Endodermal cell (in vitro differentiated cells): ENCODE measurements at regions not wholly inside any gene's neighbourhood (a gene's known extent, or its start where the extent isn't known, plus 50 kb on each side); places are given as distances from the start of the nearest gene placed in this dataset.

ENCODE experiments used
- DNase-seq: peaks from one replicate; pipeline ENCODE4 v3.0.0-alpha.2; 2017
- H3K27ac ChIP-seq: 2 replicates; pipeline ENCODE4 v1.5.1; 2013; ENCODE audit warnings: mild to moderate bottlenecking, low read depth, low read length, moderate library complexity
- H3K27me3 ChIP-seq: 2 replicates; pipeline ENCODE4 v1.6.1; 2013; ENCODE audit warnings: mild to moderate bottlenecking, low read length, moderate library complexity; ENCODE audit not compliant: insufficient read depth, control insufficient read depth, poor library complexity, severe bottlenecking
- H3K36me3 ChIP-seq: 2 replicates; pipeline ENCODE4 v1.7.0; 2013; ENCODE audit warnings: mild to moderate bottlenecking, low read length, moderate library complexity; ENCODE audit not compliant: control insufficient read depth, insufficient read depth
- H3K4me1 ChIP-seq: one replicate; pipeline ENCODE4 v1.7.0; 2013; ENCODE audit warnings: low read length; ENCODE audit not compliant: control insufficient read depth, insufficient read depth
- H3K4me3 ChIP-seq: 2 replicates; pipeline ENCODE4 v1.5.1; 2013; ENCODE audit warnings: mild to moderate bottlenecking, low read length, moderate library complexity
- H3K9ac ChIP-seq: 2 replicates; pipeline ENCODE4 v1.6.1; 2013; ENCODE audit warnings: mild to moderate bottlenecking, low read length, moderate library complexity; ENCODE audit not compliant: poor library complexity, severe bottlenecking; ENCODE audit errors: extremely low read depth
- H3K9me3 ChIP-seq: 2 replicates; pipeline ENCODE4 v1.6.1; 2013; ENCODE audit warnings: mild to moderate bottlenecking, low read length, moderate library complexity; ENCODE audit not compliant: control insufficient read depth
- H3K27ac Mint-ChIP-seq: 2 replicates; pipeline ENCODE4 v1.8.0; 2020; ENCODE audit warnings: mixed read lengths
- H3K27me3 Mint-ChIP-seq: 2 replicates; pipeline ENCODE4 v1.8.0; 2021; ENCODE audit warnings: mild to moderate bottlenecking, mixed read lengths; ENCODE audit not compliant: insufficient read depth
- H3K36me3 Mint-ChIP-seq: 2 replicates; pipeline ENCODE4 v1.8.0; 2020; ENCODE audit warnings: low read depth, mixed read lengths
- H3K4me1 Mint-ChIP-seq: 2 replicates; pipeline ENCODE4 v1.8.0; 2020; ENCODE audit warnings: mixed read lengths
- H3K4me3 Mint-ChIP-seq: 2 replicates; pipeline ENCODE4 v1.8.0; 2020; ENCODE audit warnings: mild to moderate bottlenecking, moderate library complexity, mixed read lengths
- H3K9me3 Mint-ChIP-seq: 2 replicates; pipeline ENCODE4 v1.8.0; 2020; ENCODE audit warnings: mild to moderate bottlenecking, mixed read lengths
- WGBS, 2 experiments: methylation state at CpG; one replicate each; pipeline versions ENCODE4 v1.1.5 to v1.1.7; 2013; ENCODE audit warnings: missing lambda C conversion rate in 2 of 2, mixed read lengths in 1 of 2; ENCODE audit not compliant: insufficient coverage in 1 of 2, insufficient read length in 1 of 2; 5-methylcytosine and 5-hydroxymethylcytosine counted together
- TF ChIP-seq, protein P1 (sequence below): fragments of 200-600 bp; sonication (generic); conservative IDR thresholded peaks from 2 replicates; pipeline ENCODE4 v1.5.0; 2021; ENCODE audit warnings: antibody characterized with exemption, mild to moderate bottlenecking

- no peaks in the 10 kb centered on the region for H3K27me3 ChIP-seq
- Mint-ChIP-seq H3K4me1 (peaks cover 61% of the 10 kb centered on the region), H3K27me3 (no peaks in the 10 kb centered on the region), H3K36me3 (no peaks in the 10 kb centered on the region), H3K4me3 (no peak overlapping the region), H3K27ac (peak overlapping the region; percentile 2), H3K9me3 (no peaks in the 10 kb centered on the region)
- no peaks in the 10 kb centered on the region for H3K36me3 ChIP-seq
- H3K4me1 ChIP-seq = peaks cover 8% of the 10 kb centered on the region
- no peak overlapping the region for H3K9ac ChIP-seq
- peak; percentile 51 for DNase-seq
- TF ChIP-seq, protein P1, sequence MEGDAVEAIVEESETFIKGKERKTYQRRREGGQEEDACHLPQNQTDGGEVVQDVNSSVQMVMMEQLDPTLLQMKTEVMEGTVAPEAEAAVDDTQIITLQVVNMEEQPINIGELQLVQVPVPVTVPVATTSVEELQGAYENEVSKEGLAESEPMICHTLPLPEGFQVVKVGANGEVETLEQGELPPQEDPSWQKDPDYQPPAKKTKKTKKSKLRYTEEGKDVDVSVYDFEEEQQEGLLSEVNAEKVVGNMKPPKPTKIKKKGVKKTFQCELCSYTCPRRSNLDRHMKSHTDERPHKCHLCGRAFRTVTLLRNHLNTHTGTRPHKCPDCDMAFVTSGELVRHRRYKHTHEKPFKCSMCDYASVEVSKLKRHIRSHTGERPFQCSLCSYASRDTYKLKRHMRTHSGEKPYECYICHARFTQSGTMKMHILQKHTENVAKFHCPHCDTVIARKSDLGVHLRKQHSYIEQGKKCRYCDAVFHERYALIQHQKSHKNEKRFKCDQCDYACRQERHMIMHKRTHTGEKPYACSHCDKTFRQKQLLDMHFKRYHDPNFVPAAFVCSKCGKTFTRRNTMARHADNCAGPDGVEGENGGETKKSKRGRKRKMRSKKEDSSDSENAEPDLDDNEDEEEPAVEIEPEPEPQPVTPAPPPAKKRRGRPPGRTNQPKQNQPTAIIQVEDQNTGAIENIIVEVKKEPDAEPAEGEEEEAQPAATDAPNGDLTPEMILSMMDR = no peak
- H3K9me3 ChIP-seq = peaks cover 6% of the 10 kb centered on the region
- no peak overlapping the region for H3K4me3 ChIP-seq
- H3K27ac ChIP-seq = no peak overlapping the region
- WGBS, 2 experiments = 11 to 63% methylated on average over 1 of the region's 1 CpG
Measured at GRCh38 chr16:51849715-51850114, 697.2 kb downstream of the TOX3 start.

GRCh38 chr16:51845586-51846305 is 694.7 kb upstream of the SALL1 start:
- no peak overlapping the region for H3K9ac ChIP-seq
- DNase-seq = no peak
- no peaks in the 10 kb centered on the region for H3K36me3 ChIP-seq
- no peaks in the 10 kb centered on the region for H3K27me3 ChIP-seq
- H3K4me3 Mint-ChIP-seq = no peak overlapping the region
- no peaks in the 10 kb centered on the region for H3K9me3 ChIP-seq
- no peaks in the 10 kb centered on the region for H3K9me3 Mint-ChIP-seq
- WGBS, 2 experiments = 91 to 92% methylated on average over 11 to 19 of the region's 19 CpGs
- no peak overlapping the region for H3K27ac Mint-ChIP-seq
- H3K4me3 ChIP-seq = no peak overlapping the region
- TF ChIP-seq, protein P1 = no peak
- no peak overlapping the region for H3K27ac ChIP-seq
- peaks cover 36% of the 10 kb centered on the region for H3K4me1 Mint-ChIP-seq
- H3K36me3 Mint-ChIP-seq = no peaks in the 10 kb centered on the region
- peaks cover 8% of the 10 kb centered on the region for H3K4me1 ChIP-seq
- peaks cover 3% of the 10 kb centered on the region for H3K27me3 Mint-ChIP-seq

DNA sequence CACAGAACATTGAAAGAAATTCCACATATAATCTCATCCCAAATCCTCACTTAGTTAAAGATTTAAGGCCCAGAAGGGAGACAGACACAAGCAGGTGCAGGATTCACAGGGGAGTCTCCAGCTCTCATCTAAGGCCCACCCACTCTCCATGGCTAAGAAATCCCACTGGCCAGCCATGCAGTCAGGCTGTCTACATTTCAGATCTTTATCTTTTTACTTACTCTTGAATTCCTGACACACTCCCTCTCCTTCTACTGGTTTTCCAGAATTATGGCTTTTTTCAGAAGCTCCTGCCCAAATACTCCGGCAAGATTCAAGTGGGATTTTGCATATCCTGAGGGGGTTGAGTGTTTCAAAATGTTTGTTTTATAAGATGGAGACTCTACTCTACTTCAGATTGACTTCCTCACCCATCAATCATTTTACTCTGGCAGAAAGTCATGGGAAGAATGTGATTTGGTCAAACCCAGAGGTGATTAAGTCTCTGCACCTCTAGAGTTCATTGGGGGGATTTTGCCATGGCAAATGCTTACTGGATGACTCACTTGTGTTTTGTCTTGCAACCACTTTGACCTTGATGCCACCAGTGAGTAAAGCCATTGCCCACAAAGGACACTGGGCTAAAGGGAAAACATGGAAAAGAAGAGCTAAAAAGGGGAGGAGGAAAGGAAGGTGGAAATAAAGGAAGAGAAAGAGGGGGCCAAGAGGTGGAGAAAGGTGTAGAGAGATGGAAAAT is 688.8 kb upstream of the SALL1 start:
- Histone ChIP-seq H3K9me3 (no peaks in the 10 kb centered on the region), H3K9ac (no peak overlapping the region), H3K27ac (no peak overlapping the region), H3K4me3 (no peak overlapping the region), H3K36me3 (no peaks in the 10 kb centered on the region), H3K27me3 (no peaks in the 10 kb centered on the region), H3K4me1 (no peaks in the 10 kb centered on the region)
- TF ChIP-seq, protein P1 = no peak
- H3K27me3 Mint-ChIP-seq = peaks cover 3% of the 10 kb centered on the region
- no peak overlapping the region for H3K27ac Mint-ChIP-seq
- H3K9me3 Mint-ChIP-seq = no peaks in the 10 kb centered on the region
- 75% methylated on average over 1 of the region's 1 CpG; no CpG with 5 or more reads in 1 of the 2 experiments for WGBS, 2 experiments
- H3K36me3 Mint-ChIP-seq = no peaks in the 10 kb centered on the region
- H3K4me1 Mint-ChIP-seq = peaks cover 15% of the 10 kb centered on the region
- H3K4me3 Mint-ChIP-seq = no peak overlapping the region
- no peak for DNase-seq
